Fibroblast of mammary gland (primary cell): ENCODE measurements at regions not wholly inside any gene's neighbourhood (a gene's known extent, or its start where the extent isn't known, plus 50 kb on each side); places are given as distances from the start of the nearest gene placed in this dataset.

Experiments
- DNase-seq: peaks from one replicate; pipeline ENCODE4 v3.0.0-alpha.2; 2010; ENCODE audit warnings: low read depth
- H3K4me3 ChIP-seq: 2 replicates; pipeline ENCODE4 v1.5.1; 2011; ENCODE audit warnings: low read depth, mild to moderate bottlenecking, low read length, moderate library complexity; ENCODE audit not compliant: control insufficient read depth
- CTCF ChIP-seq: conservative IDR thresholded peaks from 2 replicates; pipeline ENCODE4 v1.5.1; 2011; ENCODE audit warnings: low read depth, low read length, inconsistent platforms; ENCODE audit not compliant: control insufficient read depth, insufficient read depth

DNA sequence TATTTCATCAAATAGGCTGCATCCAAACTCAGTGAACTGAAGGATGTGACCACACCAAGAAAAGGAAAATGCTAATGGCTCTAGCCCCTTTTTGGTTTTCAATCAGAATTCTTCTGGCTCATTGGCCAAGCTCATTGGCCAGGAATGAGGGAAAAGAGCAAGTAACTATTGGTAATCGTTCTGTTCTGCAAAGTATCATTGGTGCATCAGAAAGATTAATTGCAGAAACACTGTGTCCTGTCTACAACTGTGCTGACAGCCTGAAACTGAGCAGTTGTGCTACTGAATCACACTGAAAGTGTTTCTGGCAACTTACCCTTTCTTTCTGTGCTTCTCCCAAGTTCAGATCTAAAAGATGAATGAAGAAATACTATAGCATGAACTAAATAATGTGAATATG lies 116.4 kb upstream of the ROBO2 start:
- DNase-seq: no peak

GRCh38 chr3:76930712-76931111 lies 109.2 kb upstream of the ROBO2 start:
- TF ChIP-seq CTCF: no peak
- no peak overlapping the region for H3K4me3 ChIP-seq
- no peak for DNase-seq

More for the DNA sequence above, 116.4 kb upstream of the ROBO2 start:
- TF ChIP-seq CTCF: no peak
- H3K4me3 ChIP-seq: no peak overlapping the region

DNA sequence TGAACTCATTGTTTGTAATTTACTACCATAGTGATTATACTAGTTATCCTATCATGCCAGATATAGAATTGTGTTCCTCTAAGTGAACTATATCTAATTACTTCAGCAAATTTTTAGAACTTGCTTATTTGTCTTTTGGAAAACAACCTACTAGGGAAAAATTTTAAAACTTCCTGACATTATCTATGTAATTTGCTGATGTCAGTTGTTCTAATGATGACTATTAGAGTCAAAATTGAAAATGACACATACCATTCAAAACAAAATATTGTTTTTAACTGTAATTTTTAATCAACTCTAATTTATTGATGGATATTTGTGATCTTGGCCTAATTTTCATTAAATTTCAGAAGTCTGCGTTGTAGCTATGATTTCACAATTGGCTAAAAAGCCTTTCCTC lies 106.7 kb upstream of the ROBO2 start:
- H3K4me3 ChIP-seq: no peak overlapping the region
- no peak for TF ChIP-seq CTCF
- DNase-seq: no peak

GRCh38 chr3:76938962-76939361 lies 100.9 kb upstream of the ROBO2 start:
- no peak for TF ChIP-seq CTCF
- no peak for DNase-seq
- no peak overlapping the region for H3K4me3 ChIP-seq

DNA sequence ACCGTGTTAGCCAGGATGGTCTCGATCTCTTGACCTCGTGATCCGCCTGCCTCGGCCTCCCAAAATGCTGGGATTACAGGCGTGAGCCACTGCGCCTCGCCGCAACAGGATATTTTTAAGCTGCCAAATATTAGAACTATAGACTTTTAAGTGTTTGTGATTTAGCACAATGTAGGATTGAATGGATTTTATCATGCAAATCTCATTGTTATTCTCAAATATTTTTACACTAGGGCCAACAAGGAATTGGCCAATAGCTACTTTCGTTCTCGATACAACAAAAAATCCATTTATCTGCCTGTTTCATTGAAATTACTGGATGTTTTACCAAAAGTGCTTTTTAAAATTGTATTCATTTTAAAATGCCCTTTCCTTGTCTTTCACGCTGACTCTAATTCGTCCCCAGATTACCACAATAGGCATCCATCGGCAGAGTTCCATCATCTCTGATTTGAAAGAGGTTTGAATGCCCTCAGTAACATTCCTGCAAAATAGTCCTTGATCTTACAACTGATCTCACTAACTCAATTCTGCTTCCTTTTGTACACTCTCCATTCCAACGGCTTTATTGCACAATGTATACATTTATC lies 99.6 kb upstream of the ROBO2 start:
- DNase-seq: no peak
- TF ChIP-seq CTCF: no peak
- no peak overlapping the region for H3K4me3 ChIP-seq

GRCh38 chr3:76941376-76941775 lies 98.5 kb upstream of the ROBO2 start:
- no peak for TF ChIP-seq CTCF
- DNase-seq: no peak
- no peak overlapping the region for H3K4me3 ChIP-seq

GRCh38 chr3:76942101-76942500 lies 97.8 kb upstream of the ROBO2 start:
- H3K4me3 ChIP-seq: no peak overlapping the region
- no peak for TF ChIP-seq CTCF
- no peak for DNase-seq
